ENCODE measurements at regions not wholly inside any gene's neighbourhood (a gene's known extent, or its start where the extent isn't known, plus 50 kb on each side); places are given as distances from the start of the nearest gene placed in this dataset.
A peak's percentile ranks its signal among the peaks of the same experiment; 100 is the strongest.

DNA sequence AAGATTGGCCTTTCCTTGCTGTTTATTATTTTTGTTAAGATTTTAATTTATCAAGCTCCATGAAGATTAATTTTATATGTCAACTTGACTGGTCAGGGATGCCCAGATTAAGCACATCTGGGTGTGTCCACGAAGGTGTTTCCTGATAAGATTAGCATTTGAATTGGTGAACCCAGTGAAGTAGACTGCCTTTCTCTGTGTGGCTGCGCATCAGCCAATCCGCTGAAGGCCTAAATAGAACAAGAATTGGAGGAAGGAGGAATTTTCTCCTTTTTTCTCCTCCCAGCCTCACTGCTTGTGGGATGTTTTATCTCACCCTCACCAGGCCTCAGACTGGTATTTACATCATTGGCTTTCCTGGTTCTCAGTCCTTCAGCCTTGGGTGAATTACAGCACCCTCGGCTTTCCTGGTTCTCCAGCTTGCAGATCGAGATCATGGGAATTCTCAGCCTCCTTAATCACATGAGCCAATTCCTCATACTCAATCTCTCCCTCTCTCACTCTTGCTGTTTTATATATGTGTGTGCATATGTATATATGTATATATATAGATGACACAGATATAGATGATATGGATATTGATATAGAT, 135.4 kb upstream of the SPEF2 start:
- H3K27ac Mint-ChIP-seq = no peak overlapping the region
- no peak for DNase-seq
- no peaks in the 10 kb centered on the region for H3K36me3 ChIP-seq (ENCODE audit: control insufficient read depth in 2 of 3, insufficient read depth in 3 of 3, low read length in 3 of 3)
- no peaks in the 10 kb centered on the region for H3K27me3 ChIP-seq (ENCODE audit: control insufficient read depth in 2 of 2, insufficient read depth in 2 of 2, low read length in 2 of 2)
- H3K27ac ChIP-seq (ENCODE audit: low read depth, low read length) = no peak overlapping the region
- H3K4me1 Mint-ChIP-seq = peaks cover 8 to 23% (median 15%) of the 10 kb centered on the region in 7 donors
- no peak overlapping the region for H3K4me3 Mint-ChIP-seq
- ATAC-seq = no peak
- peaks cover 0 to 16% (median 5%) of the 10 kb centered on the region in 5 donors for H3K36me3 Mint-ChIP-seq
- POLR2A ChIA-PET = no interaction called here
- no peaks in the 10 kb centered on the region for H3K9me3 ChIP-seq (ENCODE audit: control insufficient read depth in 2 of 3, low read length in 3 of 3)
- intact Hi-C loops (cut with micrococcal nuclease) = no loop called here
- CTCF ChIA-PET = no interaction called here
- H3K9me3 Mint-ChIP-seq = peaks cover 0 to 11% (median 0%) of the 10 kb centered on the region in 11 donors
- H3K4me1 ChIP-seq (ENCODE audit: control insufficient read depth in 2 of 2, insufficient read depth in 2 of 2, low read length in 2 of 2) = no peaks in the 10 kb centered on the region
- peaks cover 0 to 8% (median 3%) of the 10 kb centered on the region in 5 donors for H3K27me3 Mint-ChIP-seq
- no peak overlapping the region for H3K4me3 ChIP-seq (ENCODE audit: low read length)

DNA sequence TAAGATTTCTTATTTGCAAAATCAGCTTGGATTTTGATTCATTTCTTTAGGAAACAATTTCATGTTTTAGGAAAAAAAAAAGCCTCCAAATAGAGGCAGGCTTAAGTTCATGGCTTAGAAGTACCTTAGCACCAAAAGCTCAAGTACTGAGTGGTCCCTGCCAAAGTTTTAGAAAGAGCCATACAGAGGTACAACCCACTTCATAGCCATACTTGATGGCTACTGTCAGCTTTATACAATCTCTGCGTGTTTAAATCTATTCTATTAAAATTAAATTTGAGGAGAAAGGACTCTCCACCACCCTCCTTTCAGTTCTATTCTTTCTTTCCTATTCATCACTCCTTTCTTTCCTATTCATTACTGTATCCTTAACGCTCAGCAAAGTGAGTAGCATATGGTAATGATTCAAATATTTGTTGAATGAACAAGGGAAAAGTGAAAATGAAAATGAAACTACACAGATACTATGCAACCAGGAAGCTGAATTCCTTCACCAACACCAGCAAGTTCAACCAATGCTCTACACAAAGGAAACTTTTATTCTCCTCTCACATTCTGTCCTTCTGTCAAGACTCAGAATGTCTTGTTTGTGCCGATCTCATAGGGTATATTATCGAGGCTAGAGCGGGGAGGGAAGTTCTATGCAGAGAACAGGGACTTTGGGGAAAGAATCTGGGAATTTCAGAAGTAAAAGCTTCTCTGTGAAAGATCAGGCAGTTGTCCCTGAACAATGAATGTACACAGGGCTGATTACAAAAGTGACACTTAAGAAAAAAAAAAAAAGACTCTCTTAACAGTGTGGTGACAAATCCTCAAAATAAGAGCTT, 138.6 kb upstream of the SPEF2 start:
- DNase-seq = peak in 6 of 9 donors; percentile 20 to 45 (median 32)
- Histone ChIP-seq H3K9me3 (ENCODE audit: control insufficient read depth in 2 of 3, low read length in 3 of 3) (no peaks in the 10 kb centered on the region), H3K4me3 (ENCODE audit: low read length) (peak overlapping the region; percentile 23), H3K4me1 (ENCODE audit: control insufficient read depth in 2 of 2, insufficient read depth in 2 of 2, low read length in 2 of 2) (no peaks in the 10 kb centered on the region), H3K36me3 (ENCODE audit: control insufficient read depth in 2 of 3, insufficient read depth in 3 of 3, low read length in 3 of 3) (no peaks in the 10 kb centered on the region), H3K27ac (ENCODE audit: low read depth, low read length) (peak overlapping the region; percentile 43), H3K27me3 (ENCODE audit: control insufficient read depth in 2 of 2, insufficient read depth in 2 of 2, low read length in 2 of 2) (no peaks in the 10 kb centered on the region)
- ATAC-seq = peak; percentile 63
- CTCF ChIA-PET = interaction anchor here (0.7 to 1.5 kb wide), 2 partner anchors 140 to 448 kb away, joined by 5 to 6 read pairs; no protein-coding TSS in a partner anchor
- H3K27ac Mint-ChIP-seq = peak overlapping the region; percentile 75 to 98 (median 89)
- H3K27me3 Mint-ChIP-seq = peaks cover 0 to 9% (median 0%) of the 10 kb centered on the region in 5 donors
- H3K4me1 Mint-ChIP-seq = peaks cover 8 to 23% (median 15%) of the 10 kb centered on the region in 7 donors
- intact Hi-C loops (cut with micrococcal nuclease) = loop anchor here in 1 of 2 donors (2.0 to 5.0 kb wide), 2 partner anchors 138 to 448 kb away; partner anchors contain the start of gene SPEF2
- peak overlapping the region; percentile 67 to 92 (median 78) for H3K4me3 Mint-ChIP-seq
- peaks cover 0 to 11% (median 0%) of the 10 kb centered on the region in 11 donors for H3K9me3 Mint-ChIP-seq
- POLR2A ChIA-PET = interaction anchor here (1.4 kb wide), 1 partner anchor 563 kb away, joined by 4 read pairs; the partner anchor contains the start of genes BRIX1 and RAD1
- peaks cover 0 to 16% (median 5%) of the 10 kb centered on the region in 5 donors for H3K36me3 Mint-ChIP-seq

GRCh38 chr5:35477911-35478310, 139.8 kb upstream of the SPEF2 start:
- Mint-ChIP-seq H3K9me3 (peaks cover 0 to 11% (median 0%) of the 10 kb centered on the region in 11 donors), H3K27me3 (peaks cover 0 to 9% (median 2%) of the 10 kb centered on the region in 5 donors), H3K27ac (no peak overlapping the region), H3K4me1 (peaks cover 8 to 22% (median 14%) of the 10 kb centered on the region in 7 donors), H3K36me3 (peaks cover 0 to 16% (median 5%) of the 10 kb centered on the region in 5 donors), H3K4me3 (peak overlapping the region in 2 of 10 donors; percentile 57 to 88)
- Histone ChIP-seq H3K4me1 (ENCODE audit: control insufficient read depth in 2 of 2, insufficient read depth in 2 of 2, low read length in 2 of 2) (no peaks in the 10 kb centered on the region), H3K27me3 (ENCODE audit: control insufficient read depth in 2 of 2, insufficient read depth in 2 of 2, low read length in 2 of 2) (no peaks in the 10 kb centered on the region), H3K4me3 (ENCODE audit: low read length) (no peak overlapping the region), H3K9me3 (ENCODE audit: control insufficient read depth in 2 of 3, low read length in 3 of 3) (no peaks in the 10 kb centered on the region), H3K27ac (ENCODE audit: low read depth, low read length) (no peak overlapping the region), H3K36me3 (ENCODE audit: control insufficient read depth in 2 of 3, insufficient read depth in 3 of 3, low read length in 3 of 3) (no peaks in the 10 kb centered on the region)
- intact Hi-C loops (cut with micrococcal nuclease) = loop anchor here in 1 of 2 donors (2.0 to 5.0 kb wide), 2 partner anchors 139 to 449 kb away; partner anchors contain the start of gene SPEF2
- no peak for ATAC-seq
- no peak for DNase-seq
- ChIA-PET CTCF (no interaction called here), POLR2A (no interaction called here)

- ATAC-seq = no peak
- Mint-ChIP-seq H3K9me3 (peaks cover 0 to 11% (median 0%) of the 10 kb centered on the region in 11 donors), H3K27ac (no peak overlapping the region), H3K4me3 (no peak overlapping the region), H3K36me3 (peaks cover 0 to 16% (median 5%) of the 10 kb centered on the region in 5 donors), H3K27me3 (peaks cover 0 to 9% (median 2%) of the 10 kb centered on the region in 5 donors), H3K4me1 (peaks cover 8 to 19% (median 13%) of the 10 kb centered on the region in 7 donors)
- intact Hi-C loops (cut with micrococcal nuclease) = loop anchor here in 1 of 2 donors (5.0 kb wide), 1 partner anchor 140 kb away; the partner anchor contains the start of gene SPEF2
- ChIA-PET CTCF (no interaction called here), POLR2A (no interaction called here)
- DNase-seq = no peak
- no peak overlapping the region for H3K4me3 ChIP-seq (ENCODE audit: low read length)
- no peak overlapping the region for H3K27ac ChIP-seq (ENCODE audit: low read depth, low read length)
- no peaks in the 10 kb centered on the region for H3K4me1 ChIP-seq (ENCODE audit: control insufficient read depth in 2 of 2, insufficient read depth in 2 of 2, low read length in 2 of 2)
- no peaks in the 10 kb centered on the region for H3K9me3 ChIP-seq (ENCODE audit: control insufficient read depth in 2 of 3, low read length in 3 of 3)
- no peaks in the 10 kb centered on the region for H3K36me3 ChIP-seq (ENCODE audit: control insufficient read depth in 2 of 3, insufficient read depth in 3 of 3, low read length in 3 of 3)
- H3K27me3 ChIP-seq (ENCODE audit: control insufficient read depth in 2 of 2, insufficient read depth in 2 of 2, low read length in 2 of 2) = no peaks in the 10 kb centered on the region
These were observed 140.3 kb upstream of the SPEF2 start for GRCh38 chr5:35477321-35477720.

DNA sequence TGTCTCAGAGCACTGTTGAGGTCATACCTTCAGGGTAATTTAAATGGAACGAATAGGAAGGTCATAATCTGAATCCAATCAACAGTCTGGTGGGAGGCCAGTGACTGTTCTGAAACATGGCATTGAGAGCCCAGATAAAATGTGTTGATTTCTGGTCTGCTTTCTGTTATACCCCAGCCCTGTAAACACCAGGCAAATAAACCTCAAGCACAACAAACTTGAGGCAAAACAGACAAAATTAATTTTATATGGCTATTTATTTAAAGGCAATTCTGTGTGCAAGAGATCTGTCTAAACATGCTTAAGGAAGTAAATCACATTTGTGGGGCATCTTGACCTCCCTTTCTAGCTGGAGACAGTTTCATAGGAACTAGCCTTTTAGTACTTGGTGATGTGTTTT, 140.9 kb upstream of the SPEF2 start:
- Mint-ChIP-seq H3K36me3 (peaks cover 0 to 16% (median 5%) of the 10 kb centered on the region in 5 donors), H3K27me3 (peaks cover 0 to 9% (median 2%) of the 10 kb centered on the region in 5 donors), H3K4me1 (peaks cover 8 to 19% (median 13%) of the 10 kb centered on the region in 7 donors), H3K4me3 (no peak overlapping the region), H3K9me3 (peaks cover 0 to 11% (median 0%) of the 10 kb centered on the region in 11 donors), H3K27ac (no peak overlapping the region)
- no peaks in the 10 kb centered on the region for H3K9me3 ChIP-seq (ENCODE audit: control insufficient read depth in 2 of 3, low read length in 3 of 3)
- no peaks in the 10 kb centered on the region for H3K4me1 ChIP-seq (ENCODE audit: control insufficient read depth in 2 of 2, insufficient read depth in 2 of 2, low read length in 2 of 2)
- CTCF ChIA-PET = no interaction called here
- H3K27ac ChIP-seq (ENCODE audit: low read depth, low read length) = no peak overlapping the region
- POLR2A ChIA-PET = no interaction called here
- H3K36me3 ChIP-seq (ENCODE audit: control insufficient read depth in 2 of 3, insufficient read depth in 3 of 3, low read length in 3 of 3) = no peaks in the 10 kb centered on the region
- DNase-seq (no peak), ATAC-seq (no peak)
- H3K27me3 ChIP-seq (ENCODE audit: control insufficient read depth in 2 of 2, insufficient read depth in 2 of 2, low read length in 2 of 2) = no peaks in the 10 kb centered on the region
- H3K4me3 ChIP-seq (ENCODE audit: low read length) = no peak overlapping the region
- intact Hi-C loops (cut with micrococcal nuclease) = loop anchor here in 1 of 2 donors (5.0 kb wide), 1 partner anchor 141 kb away; the partner anchor contains the start of gene SPEF2

- Mint-ChIP-seq H3K4me1 (peaks cover 8 to 19% (median 13%) of the 10 kb centered on the region in 7 donors), H3K27me3 (peaks cover 0 to 9% (median 2%) of the 10 kb centered on the region in 5 donors), H3K27ac (no peak overlapping the region), H3K4me3 (no peak overlapping the region), H3K9me3 (peaks cover 0 to 8% (median 0%) of the 10 kb centered on the region in 11 donors), H3K36me3 (peaks cover 0 to 16% (median 5%) of the 10 kb centered on the region in 5 donors)
- Histone ChIP-seq H3K4me3 (ENCODE audit: low read length) (no peak overlapping the region), H3K27ac (ENCODE audit: low read depth, low read length) (no peak overlapping the region), H3K36me3 (ENCODE audit: control insufficient read depth in 2 of 3, insufficient read depth in 3 of 3, low read length in 3 of 3) (no peaks in the 10 kb centered on the region), H3K27me3 (ENCODE audit: control insufficient read depth in 2 of 2, insufficient read depth in 2 of 2, low read length in 2 of 2) (no peaks in the 10 kb centered on the region), H3K9me3 (ENCODE audit: control insufficient read depth in 2 of 3, low read length in 3 of 3) (no peaks in the 10 kb centered on the region), H3K4me1 (ENCODE audit: control insufficient read depth in 2 of 2, insufficient read depth in 2 of 2, low read length in 2 of 2) (no peaks in the 10 kb centered on the region)
- POLR2A ChIA-PET = no interaction called here
- no peak for DNase-seq
- CTCF ChIA-PET = no interaction called here
- no peak for ATAC-seq
- intact Hi-C loops (cut with micrococcal nuclease) = loop anchor here in 1 of 2 donors (5.0 kb wide), 1 partner anchor 141 kb away; the partner anchor contains the start of gene SPEF2
These were observed 141.6 kb upstream of the SPEF2 start for GRCh38 chr5:35476036-35476435.
